ENCODE measurements at regions not wholly inside any gene's neighbourhood (a gene's known extent, or its start where the extent isn't known, plus 50 kb on each side); places are given as distances from the start of the nearest gene placed in this dataset.

DNA sequence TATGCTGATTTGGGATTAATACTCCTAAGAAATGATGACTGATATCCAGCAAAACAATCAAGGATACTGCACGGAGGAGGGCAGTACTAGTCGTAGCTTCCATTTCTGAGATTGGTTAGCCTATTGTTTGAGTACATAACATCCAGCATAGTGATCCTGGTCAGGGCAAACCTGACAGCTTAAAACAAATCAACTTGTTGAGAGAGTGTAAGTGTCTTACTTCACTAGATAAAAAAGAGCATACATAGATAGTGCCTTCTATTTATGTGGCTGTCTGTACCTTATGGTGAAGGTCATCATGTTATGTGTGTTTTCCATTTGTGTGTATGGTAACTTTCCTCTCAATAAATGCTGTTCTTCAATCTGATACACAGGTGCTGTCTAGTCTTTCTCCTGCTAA, 228.4 kb downstream of the PTGER3 start:
- TF ChIP-seq GATA2 (IDR thresholded peaks at IDR 0.05; ENCODE audit: low read depth, low read length) = no peak
- no peak for TF ChIP-seq GATA3 (IDR thresholded peaks at IDR 0.05; ENCODE audit: low read depth, low read length)
